ENCODE measurements at regions not wholly inside any gene's neighbourhood (a gene's known extent, or its start where the extent isn't known, plus 50 kb on each side); places are given as distances from the start of the nearest gene placed in this dataset.
A peak's percentile ranks its signal among the peaks of the same experiment; 100 is the strongest.

GRCh38 chr15:66848686-66849392 lies 146.8 kb downstream of the SMAD6 start:
- no peak for DNase-seq

- DNase-seq, result no peak
These were observed 147.3 kb downstream of the SMAD6 start for GRCh38 chr15:66849393-66849745.

- no peak for DNase-seq
These were observed 147.7 kb downstream of the SMAD6 start for GRCh38 chr15:66849746-66850077.

- DNase-seq, result no peak
These were observed 148.3 kb downstream of the SMAD6 start for GRCh38 chr15:66850078-66850991.

GRCh38 chr15:66850996-66851310 lies 148.9 kb downstream of the SMAD6 start:
- DNase-seq, result no peak

- peak; percentile 63 for DNase-seq
These were observed 149.5 kb downstream of the SMAD6 start for GRCh38 chr15:66851311-66852063.

- DNase-seq, result no peak
These were observed 150.2 kb downstream of the SMAD6 start for GRCh38 chr15:66852064-66852905.

- no peak for DNase-seq
These were observed 152.3 kb downstream of the SMAD6 start for GRCh38 chr15:66854012-66854965.

GRCh38 chr15:66855041-66855440 lies 153.0 kb downstream of the SMAD6 start:
- DNase-seq, result no peak

- DNase-seq, result no peak
These were observed 155.7 kb downstream of the SMAD6 start for GRCh38 chr15:66857694-66858093.

- no peak for DNase-seq
These were observed 156.6 kb downstream of the SMAD6 start for GRCh38 chr15:66858423-66859207.

- DNase-seq, result no peak
These were observed 157.7 kb downstream of the SMAD6 start for GRCh38 chr15:66859688-66860253.

- DNase-seq, result no peak
These were observed 158.8 kb downstream of the SMAD6 start for GRCh38 chr15:66860844-66861243.

GRCh38 chr15:66862111-66862939 lies 160.3 kb downstream of the SMAD6 start:
- DNase-seq, result no peak

- peak; percentile 50 for DNase-seq
These were observed 160.9 kb downstream of the SMAD6 start for GRCh38 chr15:66862940-66863335.

GRCh38 chr15:66863390-66864085 lies 161.5 kb downstream of the SMAD6 start:
- DNase-seq, result no peak

GRCh38 chr15:66864086-66864830 lies 162.2 kb downstream of the SMAD6 start:
- DNase-seq, result no peak

GRCh38 chr15:66864871-66865281 lies 162.8 kb downstream of the SMAD6 start:
- no peak for DNase-seq

Data from CD4-positive, alpha-beta T cell treated with Interleukin-4 for 4 hours (primary cell).